Astrocyte (in vitro differentiated cells and primary cell): ENCODE measurements at regions not wholly inside any gene's neighbourhood (a gene's known extent, or its start where the extent isn't known, plus 50 kb on each side); places are given as distances from the start of the nearest gene placed in this dataset.

ENCODE experiments used
- DNase-seq: peaks from one replicate; pipeline ENCODE4 v3.0.0-alpha.2; 2010; ENCODE audit warnings: low read depth
- FAIRE-seq: peaks from 2 replicates; lab custom pipeline; 2011; peaks lifted over from hg19 to GRCh38; lab: Jason Lieb, UNC
- H2AFZ ChIP-seq: 2 replicates; pipeline ENCODE4 v1.6.0; 2012; ENCODE audit warnings: low read depth, low read length, inconsistent platforms
- H3K27ac ChIP-seq: 2 replicates; pipeline ENCODE4 v1.5.1; 2011; ENCODE audit warnings: low read depth, low read length, inconsistent platforms
- H3K27me3 ChIP-seq: 2 replicates; pipeline ENCODE4 v1.6.0; 2011; ENCODE audit warnings: low read length, inconsistent platforms; ENCODE audit not compliant: insufficient read depth
- H3K36me3 ChIP-seq: 2 replicates; pipeline ENCODE4 v1.5.1; 2011; ENCODE audit warnings: low read length, inconsistent platforms; ENCODE audit not compliant: insufficient read depth
- H3K4me1 ChIP-seq: 2 replicates; pipeline ENCODE4 v1.5.1; 2011; ENCODE audit warnings: low read length, inconsistent platforms; ENCODE audit not compliant: insufficient read depth
- H3K4me2 ChIP-seq: 2 replicates; pipeline ENCODE4 v1.6.0; 2012; ENCODE audit warnings: low read length, inconsistent platforms
- H3K4me3 ChIP-seq: 2 replicates; pipeline ENCODE4 v1.5.1; 2011; ENCODE audit warnings: low read depth, mild to moderate bottlenecking, low read length, inconsistent platforms; ENCODE audit not compliant: insufficient read depth
- H3K79me2 ChIP-seq: 2 replicates; pipeline ENCODE4 v1.6.0; 2012; ENCODE audit warnings: mild to moderate bottlenecking, low read length, inconsistent platforms; ENCODE audit not compliant: insufficient read depth
- H3K9ac ChIP-seq: 2 replicates; pipeline ENCODE4 v1.6.0; 2012; ENCODE audit warnings: mild to moderate bottlenecking, low read length, inconsistent platforms
- H3K9me3 ChIP-seq: 2 replicates; pipeline ENCODE4 v1.5.1; 2012; ENCODE audit warnings: low read depth, mild to moderate bottlenecking, low read length, inconsistent platforms; ENCODE audit not compliant: insufficient read depth
- H4K20me1 ChIP-seq: 2 replicates; pipeline ENCODE4 v1.6.0; 2012; ENCODE audit warnings: low read length, inconsistent platforms; ENCODE audit not compliant: insufficient read depth
- H3K27ac Mint-ChIP-seq: one replicate; pipeline ENCODE4 v1.8.0; 2021; ENCODE audit warnings: mild to moderate bottlenecking, mixed read lengths; ENCODE audit not compliant: unreplicated experiment
- H3K27me3 Mint-ChIP-seq: one replicate; pipeline ENCODE4 v1.8.0; 2021; ENCODE audit warnings: low read depth, mixed read lengths; ENCODE audit not compliant: unreplicated experiment
- H3K36me3 Mint-ChIP-seq: one replicate; pipeline ENCODE4 v1.8.0; 2021; ENCODE audit warnings: low read depth, mixed read lengths; ENCODE audit not compliant: unreplicated experiment
- H3K4me1 Mint-ChIP-seq: one replicate; pipeline ENCODE4 v1.8.0; 2021; ENCODE audit warnings: low read depth, mixed read lengths; ENCODE audit not compliant: unreplicated experiment
- H3K4me3 Mint-ChIP-seq: one replicate; pipeline ENCODE4 v1.8.0; 2021; ENCODE audit warnings: mild to moderate bottlenecking, moderate library complexity, mixed read lengths; ENCODE audit not compliant: unreplicated experiment
- H3K9me3 Mint-ChIP-seq: one replicate; pipeline ENCODE4 v1.8.0; 2021; ENCODE audit warnings: mild to moderate bottlenecking, mixed read lengths; ENCODE audit not compliant: unreplicated experiment
- CTCF ChIP-seq: IDR thresholded peaks from 2 replicates; pipeline ENCODE4 v1.5.1; 2011; ENCODE audit warnings: low read depth, mild to moderate bottlenecking, inconsistent platforms, low read length, moderate library complexity; ENCODE audit not compliant: insufficient read depth
- EZH2 ChIP-seq: IDR thresholded peaks from 2 replicates; pipeline ENCODE4 v1.6.1; 2012; ENCODE audit warnings: mild to moderate bottlenecking, low read length, inconsistent platforms; ENCODE audit not compliant: insufficient read depth

GRCh38 chr16:26747760-26748159 is 319.0 kb upstream of the C16orf82 start:
- Histone ChIP-seq H3K36me3 (no peaks in the 10 kb centered on the region), H3K27me3 (no peaks in the 10 kb centered on the region), H3K79me2 (no peaks in the 10 kb centered on the region), H3K27ac (no peak overlapping the region), H3K9me3 (no peaks in the 10 kb centered on the region), H3K9ac (no peak overlapping the region), H2AFZ (no peak overlapping the region), H3K4me3 (no peak overlapping the region), H3K4me1 (no peaks in the 10 kb centered on the region), H3K4me2 (no peak overlapping the region), H4K20me1 (no peaks in the 10 kb centered on the region)
- H3K27ac Mint-ChIP-seq: no peak overlapping the region
- H3K27me3 Mint-ChIP-seq: peaks cover 14% of the 10 kb centered on the region
- H3K4me1 Mint-ChIP-seq: no peaks in the 10 kb centered on the region
- no peak for DNase-seq
- TF ChIP-seq CTCF: no peak
- no peak for TF ChIP-seq EZH2
- FAIRE-seq: no peak
- H3K4me3 Mint-ChIP-seq: no peak overlapping the region
- H3K36me3 Mint-ChIP-seq: no peaks in the 10 kb centered on the region
- H3K9me3 Mint-ChIP-seq: no peaks in the 10 kb centered on the region

- no peaks in the 10 kb centered on the region for H3K27me3 ChIP-seq
Observed at GRCh38 chr16:26749072-26749471, 317.7 kb upstream of the C16orf82 start.

More at GRCh38 chr16:26749072-26749471, 317.7 kb upstream of the C16orf82 start:
- Histone ChIP-seq H3K4me3 (no peak overlapping the region), H2AFZ (no peak overlapping the region), H3K27ac (no peak overlapping the region), H3K4me1 (no peaks in the 10 kb centered on the region), H3K4me2 (no peak overlapping the region), H3K9me3 (no peaks in the 10 kb centered on the region), H3K9ac (no peak overlapping the region), H4K20me1 (no peaks in the 10 kb centered on the region), H3K79me2 (no peaks in the 10 kb centered on the region), H3K36me3 (no peaks in the 10 kb centered on the region)
- no peaks in the 10 kb centered on the region for H3K4me1 Mint-ChIP-seq
- peaks cover 14% of the 10 kb centered on the region for H3K27me3 Mint-ChIP-seq
- DNase-seq (no peak), FAIRE-seq (no peak)
- no peak overlapping the region for H3K27ac Mint-ChIP-seq
- no peaks in the 10 kb centered on the region for H3K36me3 Mint-ChIP-seq
- TF ChIP-seq EZH2 (no peak), CTCF (no peak)
- H3K4me3 Mint-ChIP-seq: no peak overlapping the region
- no peaks in the 10 kb centered on the region for H3K9me3 Mint-ChIP-seq
